WERI-Rb-1 (cell line): ENCODE measurements at regions not wholly inside any gene's neighbourhood (a gene's known extent, or its start where the extent isn't known, plus 50 kb on each side); places are given as distances from the start of the nearest gene placed in this dataset.

ENCODE experiments used
- DNase-seq: peaks from one replicate; pipeline ENCODE4 v3.0.0-alpha.2; 2020
- H3K27ac ChIP-seq: fragments of 250-450 bp; sonication (Bioruptor Pico); 2 replicates; pipeline ENCODE4 v1.5.1; 2020; ENCODE audit warnings: mild to moderate bottlenecking, moderate library complexity
- H3K27me3 ChIP-seq: fragments of 250-450 bp; sonication (Bioruptor Pico); 2 replicates; pipeline ENCODE4 v1.5.1; 2021; ENCODE audit warnings: mild to moderate bottlenecking, low read depth, moderate library complexity; ENCODE audit not compliant: insufficient read depth, severe bottlenecking
- H3K36me3 ChIP-seq: fragments of 250-450 bp; sonication (Bioruptor Pico); 2 replicates; pipeline ENCODE4 v1.5.1; 2020; ENCODE audit warnings: mild to moderate bottlenecking, moderate library complexity
- H3K4me3 ChIP-seq: 2 replicates; pipeline ENCODE4 v1.5.1; 2011; ENCODE audit warnings: low read depth, mild to moderate bottlenecking, control low read depth, low read length
- H3K9me3 ChIP-seq: fragments of 250-450 bp; sonication (Bioruptor Pico); 2 replicates; pipeline ENCODE4 v1.5.1; 2021; ENCODE audit warnings: mild to moderate bottlenecking, moderate library complexity; ENCODE audit not compliant: severe bottlenecking
- TF ChIP-seq, protein P1 (sequence below): IDR thresholded peaks from 2 replicates; pipeline ENCODE4 v1.5.1; 2011; ENCODE audit warnings: low read depth, mild to moderate bottlenecking, control low read depth, inconsistent platforms, low read length

- H3K9me3 ChIP-seq, result no peaks in the 10 kb centered on the region
- no peak overlapping the region for H3K27ac ChIP-seq
- no peaks in the 10 kb centered on the region for H3K27me3 ChIP-seq
- no peak for DNase-seq
- TF ChIP-seq, protein P1, sequence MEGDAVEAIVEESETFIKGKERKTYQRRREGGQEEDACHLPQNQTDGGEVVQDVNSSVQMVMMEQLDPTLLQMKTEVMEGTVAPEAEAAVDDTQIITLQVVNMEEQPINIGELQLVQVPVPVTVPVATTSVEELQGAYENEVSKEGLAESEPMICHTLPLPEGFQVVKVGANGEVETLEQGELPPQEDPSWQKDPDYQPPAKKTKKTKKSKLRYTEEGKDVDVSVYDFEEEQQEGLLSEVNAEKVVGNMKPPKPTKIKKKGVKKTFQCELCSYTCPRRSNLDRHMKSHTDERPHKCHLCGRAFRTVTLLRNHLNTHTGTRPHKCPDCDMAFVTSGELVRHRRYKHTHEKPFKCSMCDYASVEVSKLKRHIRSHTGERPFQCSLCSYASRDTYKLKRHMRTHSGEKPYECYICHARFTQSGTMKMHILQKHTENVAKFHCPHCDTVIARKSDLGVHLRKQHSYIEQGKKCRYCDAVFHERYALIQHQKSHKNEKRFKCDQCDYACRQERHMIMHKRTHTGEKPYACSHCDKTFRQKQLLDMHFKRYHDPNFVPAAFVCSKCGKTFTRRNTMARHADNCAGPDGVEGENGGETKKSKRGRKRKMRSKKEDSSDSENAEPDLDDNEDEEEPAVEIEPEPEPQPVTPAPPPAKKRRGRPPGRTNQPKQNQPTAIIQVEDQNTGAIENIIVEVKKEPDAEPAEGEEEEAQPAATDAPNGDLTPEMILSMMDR, result no peak
- H3K4me3 ChIP-seq, result no peak overlapping the region
- no peaks in the 10 kb centered on the region for H3K36me3 ChIP-seq
Observed at GRCh38 chr10:27622596-27622995, 118.5 kb downstream of the RAB18 start.
